Gastrocnemius medialis (tissue), 4 donors: ENCODE measurements at regions not wholly inside any gene's neighbourhood (a gene's known extent, or its start where the extent isn't known, plus 50 kb on each side); places are given as distances from the start of the nearest gene placed in this dataset.

ENCODE experiments used
- ATAC-seq, 2 donors: fragments of 150-250 bp; one replicate each; pipeline ENCODE4 v1.9.1; 2016
- DNase-seq, 2 donors: peaks; one replicate each; pipeline ENCODE4 v3.0.0-alpha.2; 2019
- H3K27ac ChIP-seq, 4 donors: fragments of 200-600 bp; sonication (generic); 1 replicate in 1 of 4; 2 replicates in 3 of 4; pipeline ENCODE4 v1.5.1; 2016 to 2018; ENCODE audit warnings: mild to moderate bottlenecking in 2 of 4, moderate library complexity in 1 of 4
- H3K27me3 ChIP-seq, 3 donors: fragments of 200-600 bp; sonication (generic) in 2 of 3; 1 replicate in 1 of 3; 2 replicates in 2 of 3; pipeline versions ENCODE4 v1.5.1 to v1.6.0; 2016 to 2019; ENCODE audit warnings: mild to moderate bottlenecking in 1 of 3, moderate library complexity in 1 of 3
- H3K36me3 ChIP-seq, 2 donors: fragments of 200-600 bp; sonication (generic) in 1 of 2; one replicate each; pipeline ENCODE4 v1.5.1; 2017 to 2018
- H3K4me1 ChIP-seq, 2 donors: fragments of 200-600 bp; sonication (generic) in 1 of 2; one replicate each; pipeline ENCODE4 v1.5.1; 2016 to 2017; ENCODE audit warnings: mild to moderate bottlenecking in 2 of 2
- H3K4me3 ChIP-seq, 4 donors: fragments of 200-600 bp; sonication (generic) in 3 of 4; 1 replicate in 1 of 4; 2 replicates in 3 of 4; pipeline ENCODE4 v1.5.1; 2016 to 2019; ENCODE audit warnings: mild to moderate bottlenecking in 2 of 4
- H3K9me3 ChIP-seq, 3 donors: fragments of 200-600 bp; sonication (generic) in 2 of 3; 1 replicate in 1 of 3; 2 replicates in 2 of 3; pipeline ENCODE4 v1.5.1; 2016 to 2019
- POLR2A ChIP-seq, 2 donors: fragments of 450-650 bp; IDR thresholded peaks; one replicate each; pipeline ENCODE4 v1.6.1; 2017; ENCODE audit warnings: antibody characterized with exemption in 2 of 2, mild to moderate bottlenecking in 2 of 2, moderate library complexity in 2 of 2
- in situ Hi-C, 4 donors: fragments of 200-750 bp; cut with MboI; loops; one replicate each; pipeline versions ENCODE4 v1.15.0 to v1.8.0; 2017; ENCODE audit warnings: low sequenced_read_pairs in 4 of 4
- intact Hi-C: fragments of 100-400 bp; cut with DNase I; formaldehyde crosslinking; loops from one replicate; pipeline ENCODE4 v1.15.1; 2023; ENCODE audit warnings: low total_unique reads
- TF ChIP-seq, protein P1 (sequence below), 5 experiments: fragments of 450-650 bp in 3 of 5; fragments of 200-600 bp in 2 of 5; sonication (generic) in 2 of 5; IDR thresholded peaks in 4 of 5; conservative IDR thresholded peaks in 1 of 5; 1 replicate in 4 of 5; 2 replicates in 1 of 5; pipeline ENCODE4 v1.5.1; 2016 to 2019; ENCODE audit warnings: antibody characterized with exemption in 5 of 5, mild to moderate bottlenecking in 3 of 5, moderate library complexity in 3 of 5

DNA sequence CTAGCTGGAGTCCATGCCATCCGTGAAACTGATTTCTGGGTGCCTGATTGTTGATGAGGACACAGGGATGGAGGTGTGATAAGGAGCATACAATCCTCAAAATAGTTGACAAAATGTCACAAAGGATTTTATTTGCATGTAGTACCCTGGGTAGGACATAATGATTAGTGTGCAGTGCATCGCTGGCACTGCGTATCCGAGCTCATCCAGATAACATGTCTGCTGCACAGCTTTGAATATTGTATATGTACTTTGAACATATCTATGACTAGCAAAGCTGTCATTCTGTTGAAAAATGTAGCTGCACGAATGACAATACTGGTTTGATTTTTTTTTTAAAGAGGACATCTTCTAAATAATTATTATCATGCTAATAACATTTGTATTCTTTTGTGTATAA, 529.7 kb upstream of the FANCL start:
- intact Hi-C loops, result no loop called here
- no peaks in the 10 kb centered on the region for H3K36me3 ChIP-seq
- no peaks in the 10 kb centered on the region for H3K9me3 ChIP-seq
- H3K4me3 ChIP-seq, result no peak overlapping the region
- TF ChIP-seq, protein P1, sequence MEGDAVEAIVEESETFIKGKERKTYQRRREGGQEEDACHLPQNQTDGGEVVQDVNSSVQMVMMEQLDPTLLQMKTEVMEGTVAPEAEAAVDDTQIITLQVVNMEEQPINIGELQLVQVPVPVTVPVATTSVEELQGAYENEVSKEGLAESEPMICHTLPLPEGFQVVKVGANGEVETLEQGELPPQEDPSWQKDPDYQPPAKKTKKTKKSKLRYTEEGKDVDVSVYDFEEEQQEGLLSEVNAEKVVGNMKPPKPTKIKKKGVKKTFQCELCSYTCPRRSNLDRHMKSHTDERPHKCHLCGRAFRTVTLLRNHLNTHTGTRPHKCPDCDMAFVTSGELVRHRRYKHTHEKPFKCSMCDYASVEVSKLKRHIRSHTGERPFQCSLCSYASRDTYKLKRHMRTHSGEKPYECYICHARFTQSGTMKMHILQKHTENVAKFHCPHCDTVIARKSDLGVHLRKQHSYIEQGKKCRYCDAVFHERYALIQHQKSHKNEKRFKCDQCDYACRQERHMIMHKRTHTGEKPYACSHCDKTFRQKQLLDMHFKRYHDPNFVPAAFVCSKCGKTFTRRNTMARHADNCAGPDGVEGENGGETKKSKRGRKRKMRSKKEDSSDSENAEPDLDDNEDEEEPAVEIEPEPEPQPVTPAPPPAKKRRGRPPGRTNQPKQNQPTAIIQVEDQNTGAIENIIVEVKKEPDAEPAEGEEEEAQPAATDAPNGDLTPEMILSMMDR (IDR thresholded peaks at IDR 0.05 in 4 of 5, conservative IDR thresholded peaks at IDR 0.05 in 1 of 5), result no peak
- no peak for TF ChIP-seq POLR2A (IDR thresholded peaks at IDR 0.05)
- peaks cover 0 to 5% (median 0%) of the 10 kb centered on the region in 3 donors for H3K27me3 ChIP-seq
- DNase-seq (no peak), ATAC-seq (no peak)
- in situ Hi-C loops, result no loop called here
- no peaks in the 10 kb centered on the region for H3K4me1 ChIP-seq
- no peak overlapping the region for H3K27ac ChIP-seq

DNA sequence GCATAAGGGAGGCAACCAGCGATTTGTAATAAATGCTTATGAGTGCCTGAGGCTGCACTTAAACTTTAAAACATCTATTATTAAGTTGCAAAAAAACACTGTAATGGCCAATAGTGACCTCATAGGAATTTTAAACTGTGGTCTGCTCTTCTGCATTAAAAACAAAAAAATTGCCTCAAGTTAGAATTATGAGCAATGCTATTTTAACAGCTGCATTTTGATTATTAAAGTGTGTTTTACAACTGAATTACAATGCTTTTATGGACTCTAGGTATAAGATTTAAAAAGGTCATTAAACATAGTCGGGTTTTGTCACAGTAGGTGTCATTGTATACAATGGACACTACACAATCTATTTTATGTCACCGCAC, 528.7 kb upstream of the FANCL start:
- H3K27ac ChIP-seq, result no peak overlapping the region
- in situ Hi-C loops (no loop called here), intact Hi-C loops (no loop called here)
- no peak overlapping the region for H3K4me3 ChIP-seq
- no peaks in the 10 kb centered on the region for H3K4me1 ChIP-seq
- DNase-seq (no peak), ATAC-seq (no peak)
- TF ChIP-seq, protein P1 (IDR thresholded peaks at IDR 0.05 in 4 of 5, conservative IDR thresholded peaks at IDR 0.05 in 1 of 5), result no peak
- no peak for TF ChIP-seq POLR2A (IDR thresholded peaks at IDR 0.05)
- no peaks in the 10 kb centered on the region for H3K9me3 ChIP-seq
- peaks cover 0 to 5% (median 0%) of the 10 kb centered on the region in 3 donors for H3K27me3 ChIP-seq
- H3K36me3 ChIP-seq, result no peaks in the 10 kb centered on the region

DNA sequence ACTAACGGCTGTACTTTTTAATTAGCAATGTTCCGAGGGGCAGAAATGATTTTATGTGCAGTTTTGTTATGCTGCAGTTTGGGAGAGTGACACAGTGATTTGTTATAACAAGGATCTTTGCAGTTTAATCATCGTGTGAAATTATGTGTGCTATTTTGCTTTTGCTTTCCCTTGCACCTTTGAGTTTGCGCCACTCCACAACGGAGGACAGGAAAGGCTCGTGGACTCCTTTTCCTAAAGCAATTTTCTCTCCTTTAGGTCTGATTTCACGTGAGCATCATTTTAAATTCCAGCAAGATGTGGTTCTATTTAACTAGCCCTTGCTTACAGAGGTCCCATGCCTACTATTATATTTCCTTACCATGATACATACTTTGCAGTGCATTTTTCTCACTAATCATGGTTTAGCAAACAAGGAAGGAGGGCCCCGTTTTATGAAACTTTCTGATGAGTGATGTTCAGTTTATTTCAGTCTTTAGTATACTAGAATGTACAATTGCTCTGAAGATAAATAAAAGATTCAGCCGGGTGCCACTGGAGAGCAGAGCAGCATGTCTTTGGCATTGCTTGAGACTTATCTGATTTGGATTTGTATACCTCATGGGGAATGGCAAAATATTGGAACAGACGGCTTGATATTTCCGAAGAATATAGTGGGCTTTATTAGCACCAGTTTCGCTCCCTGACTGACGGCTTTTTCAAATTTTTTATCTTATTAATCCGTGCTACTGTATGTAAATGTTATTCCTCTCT, 528.2 kb upstream of the FANCL start:
- Histone ChIP-seq H3K4me3 (no peak overlapping the region), H3K27ac (no peak overlapping the region), H3K27me3 (peaks cover 0 to 5% (median 0%) of the 10 kb centered on the region in 3 donors), H3K9me3 (no peaks in the 10 kb centered on the region), H3K36me3 (no peaks in the 10 kb centered on the region), H3K4me1 (no peaks in the 10 kb centered on the region)
- no peak for ATAC-seq
- TF ChIP-seq, protein P1 (IDR thresholded peaks at IDR 0.05 in 4 of 5, conservative IDR thresholded peaks at IDR 0.05 in 1 of 5), result no peak
- TF ChIP-seq POLR2A (IDR thresholded peaks at IDR 0.05), result no peak
- DNase-seq, result no peak
- intact Hi-C loops, result no loop called here
- in situ Hi-C loops, result no loop called here

DNA sequence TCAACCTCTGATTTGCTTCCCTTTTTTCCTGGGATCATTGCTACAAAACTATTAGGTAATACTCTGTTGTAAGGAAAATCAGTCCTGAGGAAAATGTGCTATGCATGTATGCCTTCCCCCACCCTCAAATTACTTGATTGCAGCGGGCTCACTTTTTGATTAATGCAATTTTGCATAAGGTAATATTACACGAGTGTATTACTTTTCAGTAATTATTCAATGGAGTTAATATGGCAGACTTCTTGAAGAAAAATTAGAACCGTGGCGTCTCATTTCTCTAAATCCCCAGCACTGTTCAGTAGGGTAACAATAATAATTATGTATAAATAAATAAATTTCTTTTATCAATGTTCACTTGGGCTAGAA, 527.6 kb upstream of the FANCL start:
- no peaks in the 10 kb centered on the region for H3K36me3 ChIP-seq
- H3K4me3 ChIP-seq, result no peak overlapping the region
- TF ChIP-seq, protein P1 (IDR thresholded peaks at IDR 0.05 in 4 of 5, conservative IDR thresholded peaks at IDR 0.05 in 1 of 5), result no peak
- no peak for TF ChIP-seq POLR2A (IDR thresholded peaks at IDR 0.05)
- intact Hi-C loops, result no loop called here
- no peaks in the 10 kb centered on the region for H3K9me3 ChIP-seq
- peaks cover 0 to 5% (median 0%) of the 10 kb centered on the region in 3 donors for H3K27me3 ChIP-seq
- H3K4me1 ChIP-seq, result no peaks in the 10 kb centered on the region
- no peak for ATAC-seq
- H3K27ac ChIP-seq, result no peak overlapping the region
- no peak for DNase-seq
- in situ Hi-C loops, result no loop called here
